ENCODE measurements at regions not wholly inside any gene's neighbourhood (a gene's known extent, or its start where the extent isn't known, plus 50 kb on each side); places are given as distances from the start of the nearest gene placed in this dataset.

GRCh38 chr6:19662911-19663310 is 174.3 kb upstream of the ID4 start:
- TF ChIP-seq FOXP4 (CRISPR knock-in tag; IDR thresholded peaks at IDR 0.05; ENCODE audit: borderline replicate concordance) (no peak), ARID4B (CRISPR knock-in tag; IDR thresholded peaks at IDR 0.05) (no peak), SIRT6 (IDR thresholded peaks at IDR 0.05; ENCODE audit: low read depth, low read length) (no peak), JUNB (CRISPR knock-in tag; conservative IDR thresholded peaks at IDR 0.05) (no peak), HOMEZ (CRISPR knock-in tag; IDR thresholded peaks at IDR 0.05) (no peak), TFAP4 (CRISPR knock-in tag; IDR thresholded peaks at IDR 0.05; ENCODE audit: borderline replicate concordance) (no peak)
- TF ChIP-seq, protein P1, sequence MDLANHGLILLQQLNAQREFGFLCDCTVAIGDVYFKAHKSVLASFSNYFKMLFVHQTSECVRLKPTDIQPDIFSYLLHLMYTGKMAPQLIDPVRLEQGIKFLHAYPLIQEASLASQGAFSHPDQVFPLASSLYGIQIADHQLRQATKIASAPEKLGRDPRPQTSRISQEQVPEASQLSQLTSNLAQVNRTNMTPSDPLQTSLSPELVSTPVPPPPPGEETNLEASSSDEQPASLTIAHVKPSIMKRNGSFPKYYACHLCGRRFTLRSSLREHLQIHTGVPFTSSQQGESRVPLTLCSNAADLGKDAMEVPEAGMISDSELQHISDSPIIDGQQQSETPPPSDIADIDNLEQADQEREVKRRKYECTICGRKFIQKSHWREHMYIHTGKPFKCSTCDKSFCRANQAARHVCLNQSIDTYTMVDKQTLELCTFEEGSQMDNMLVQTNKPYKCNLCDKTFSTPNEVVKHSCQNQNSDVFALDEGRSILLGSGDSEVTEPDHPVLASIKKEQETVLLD (IDR thresholded peaks at IDR 0.05) = no peak
- TF ChIP-seq, protein P2, sequence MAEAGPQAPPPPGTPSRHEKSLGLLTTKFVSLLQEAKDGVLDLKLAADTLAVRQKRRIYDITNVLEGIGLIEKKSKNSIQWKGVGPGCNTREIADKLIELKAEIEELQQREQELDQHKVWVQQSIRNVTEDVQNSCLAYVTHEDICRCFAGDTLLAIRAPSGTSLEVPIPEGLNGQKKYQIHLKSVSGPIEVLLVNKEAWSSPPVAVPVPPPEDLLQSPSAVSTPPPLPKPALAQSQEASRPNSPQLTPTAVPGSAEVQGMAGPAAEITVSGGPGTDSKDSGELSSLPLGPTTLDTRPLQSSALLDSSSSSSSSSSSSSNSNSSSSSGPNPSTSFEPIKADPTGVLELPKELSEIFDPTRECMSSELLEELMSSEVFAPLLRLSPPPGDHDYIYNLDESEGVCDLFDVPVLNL (CRISPR knock-in tag; IDR thresholded peaks at IDR 0.05; ENCODE audit: low read depth) = no peak
